Neural crest cell (in vitro differentiated cells): ENCODE measurements at regions not wholly inside any gene's neighbourhood (a gene's known extent, or its start where the extent isn't known, plus 50 kb on each side); places are given as distances from the start of the nearest gene placed in this dataset.

ENCODE experiments used
- DNase-seq: peaks from one replicate; pipeline ENCODE4 v3.0.0; 2021; ENCODE audit warnings: low read depth, mixed read lengths, low spot score
- H3K27ac Mint-ChIP-seq: one replicate; pipeline ENCODE4 v1.8.0; 2021; ENCODE audit warnings: mild to moderate bottlenecking, mixed read lengths; ENCODE audit not compliant: unreplicated experiment
- H3K27me3 Mint-ChIP-seq: 2 replicates; pipeline ENCODE4 v1.8.0; 2021; ENCODE audit warnings: low read depth, mild to moderate bottlenecking, mixed read lengths
- H3K36me3 Mint-ChIP-seq: 2 replicates; pipeline ENCODE4 v1.8.0; 2021; ENCODE audit warnings: low read depth, mild to moderate bottlenecking, mixed read lengths
- H3K4me1 Mint-ChIP-seq: 2 replicates; pipeline ENCODE4 v1.8.0; 2021; ENCODE audit warnings: mixed read lengths
- H3K4me3 Mint-ChIP-seq: one replicate; pipeline ENCODE4 v1.8.0; 2021; ENCODE audit warnings: mild to moderate bottlenecking, mixed read lengths
- H3K9me3 Mint-ChIP-seq: 2 replicates; pipeline ENCODE4 v1.8.0; 2021; ENCODE audit warnings: mixed read lengths
- CTCF ChIP-seq: fragments of 200-600 bp; sonication (generic); conservative IDR thresholded peaks from 2 replicates; pipeline ENCODE4 v1.5.0; 2021; ENCODE audit warnings: antibody characterized with exemption, mild to moderate bottlenecking

GRCh38 chr3:43956945-43957344, 266.2 kb downstream of the ABHD5 start:
- no peak for TF ChIP-seq CTCF
- H3K27me3 Mint-ChIP-seq, result peaks cover 4% of the 10 kb centered on the region
- no peaks in the 10 kb centered on the region for H3K9me3 Mint-ChIP-seq
- no peak overlapping the region for H3K27ac Mint-ChIP-seq
- H3K36me3 Mint-ChIP-seq, result no peaks in the 10 kb centered on the region
- no peak for DNase-seq
- peaks cover 16% of the 10 kb centered on the region for H3K4me1 Mint-ChIP-seq
- no peak overlapping the region for H3K4me3 Mint-ChIP-seq

GRCh38 chr3:43957553-43957952, 266.8 kb downstream of the ABHD5 start:
- no peak overlapping the region for H3K4me3 Mint-ChIP-seq
- no peak overlapping the region for H3K27ac Mint-ChIP-seq
- H3K27me3 Mint-ChIP-seq, result peaks cover 4% of the 10 kb centered on the region
- peaks cover 16% of the 10 kb centered on the region for H3K4me1 Mint-ChIP-seq
- no peaks in the 10 kb centered on the region for H3K36me3 Mint-ChIP-seq
- no peak for DNase-seq
- H3K9me3 Mint-ChIP-seq, result no peaks in the 10 kb centered on the region
- TF ChIP-seq CTCF, result no peak

- no peaks in the 10 kb centered on the region for H3K36me3 Mint-ChIP-seq
- H3K4me3 Mint-ChIP-seq, result no peak overlapping the region
- no peak overlapping the region for H3K27ac Mint-ChIP-seq
- H3K4me1 Mint-ChIP-seq, result peaks cover 16% of the 10 kb centered on the region
- TF ChIP-seq CTCF, result no peak
- no peak for DNase-seq
- no peaks in the 10 kb centered on the region for H3K9me3 Mint-ChIP-seq
- peaks cover 4% of the 10 kb centered on the region for H3K27me3 Mint-ChIP-seq
Observed at GRCh38 chr3:43958005-43958770, 267.4 kb downstream of the ABHD5 start.

- Mint-ChIP-seq H3K9me3 (no peaks in the 10 kb centered on the region), H3K27ac (no peak overlapping the region), H3K27me3 (peaks cover 4% of the 10 kb centered on the region), H3K36me3 (no peaks in the 10 kb centered on the region), H3K4me1 (peaks cover 9% of the 10 kb centered on the region), H3K4me3 (no peak overlapping the region)
- no peak for DNase-seq
- no peak for TF ChIP-seq CTCF
Observed at GRCh38 chr3:43958973-43959372, 268.2 kb downstream of the ABHD5 start.

- Mint-ChIP-seq H3K36me3 (no peaks in the 10 kb centered on the region), H3K9me3 (no peaks in the 10 kb centered on the region), H3K27me3 (peaks cover 4% of the 10 kb centered on the region), H3K27ac (peak overlapping the region; percentile 1), H3K4me3 (no peak overlapping the region), H3K4me1 (peaks cover 8% of the 10 kb centered on the region)
- TF ChIP-seq CTCF, result no peak
- DNase-seq, result no peak
Observed at GRCh38 chr3:43959498-43960447, 269.0 kb downstream of the ABHD5 start.
